ENCODE measurements at regions not wholly inside any gene's neighbourhood (a gene's known extent, or its start where the extent isn't known, plus 50 kb on each side); places are given as distances from the start of the nearest gene placed in this dataset.

DNA sequence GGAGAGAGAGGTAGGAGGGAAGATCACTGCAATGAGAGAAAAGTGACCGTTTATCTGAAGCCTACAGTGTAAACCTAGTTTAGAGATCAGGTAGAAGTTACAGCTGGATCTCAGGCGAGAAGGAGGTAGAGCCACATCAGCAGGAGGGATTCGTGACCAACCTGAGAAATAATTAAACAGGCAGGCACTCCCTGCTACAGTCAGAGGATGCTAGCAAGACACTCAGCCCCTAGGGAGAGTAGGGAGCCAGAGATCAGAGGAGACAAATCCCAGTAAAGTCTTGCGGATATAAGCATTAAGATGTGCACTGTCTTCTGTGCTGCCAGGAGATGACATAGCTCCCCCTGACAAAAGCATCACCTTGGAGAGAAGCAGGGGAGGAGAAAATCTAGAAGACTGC, 629.1 kb upstream of the SLC39A10 start:
- H3K27me3 ChIP-seq (replicated peaks; ENCODE audit: insufficient read depth, low read depth, low read length, poor library complexity) = no peaks in the 10 kb centered on the region
- DNase-seq (ENCODE audit: low spot score) = no peak
- H3K36me3 ChIP-seq (ENCODE audit: insufficient read depth, low read length, poor library complexity, severe bottlenecking) = no peaks in the 10 kb centered on the region
- no TSS peak for BruUV-seq (replicated peaks)
- H3K27ac ChIP-seq (ENCODE audit: low read depth, low read length, poor library complexity, severe bottlenecking) = no peak overlapping the region
- no peaks in the 10 kb centered on the region for H3K9me3 ChIP-seq (ENCODE audit: low read depth, low read length, poor library complexity, severe bottlenecking)
- TF ChIP-seq CTCF (conservative IDR thresholded peaks at IDR 0.05; ENCODE audit: low read depth, low read length) (no peak), EZH2 (IDR thresholded peaks at IDR 0.05; ENCODE audit: borderline replicate concordance, low read depth, low read length, poor library complexity, severe bottlenecking) (no peak)
- H3K4me3 ChIP-seq (ENCODE audit: low read depth, low read length, poor library complexity, severe bottlenecking) = no peak overlapping the region
- POLR2A ChIA-PET (ENCODE audit: low non-redundant PET) = no interaction called here
- CTCF ChIA-PET = no interaction called here
- intact Hi-C loops (cut with micrococcal nuclease; ENCODE audit: unreplicated experiment) = no loop called here
- no peaks in the 10 kb centered on the region for H3K4me1 ChIP-seq (ENCODE audit: insufficient read depth, low read length, poor library complexity, severe bottlenecking)

DNA sequence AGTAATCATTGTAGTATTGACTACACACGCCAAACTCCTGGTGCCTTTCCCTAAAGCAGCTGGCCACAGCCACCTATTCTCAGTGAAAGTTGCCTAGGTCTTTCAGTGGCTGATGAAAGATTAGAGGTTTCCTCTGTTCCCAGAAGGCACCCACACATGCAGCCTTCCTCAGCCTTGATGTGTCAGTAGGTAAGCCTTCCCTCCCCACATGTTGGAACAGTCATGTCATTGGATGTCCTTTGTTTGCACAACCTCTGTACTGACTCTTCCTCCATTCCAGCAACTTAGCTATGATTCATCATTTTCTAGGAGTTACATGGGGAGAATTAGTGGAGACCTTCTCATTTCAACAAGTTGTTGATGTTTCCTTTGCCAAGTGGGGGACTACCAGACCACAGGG, 630.8 kb upstream of the SLC39A10 start:
- CTCF ChIA-PET = interaction anchor here (0.6 kb wide), 1 partner anchor 704 kb away, joined by 3 read pairs; no protein-coding TSS in a partner anchor
- DNase-seq (ENCODE audit: low spot score) = no peak

DNA sequence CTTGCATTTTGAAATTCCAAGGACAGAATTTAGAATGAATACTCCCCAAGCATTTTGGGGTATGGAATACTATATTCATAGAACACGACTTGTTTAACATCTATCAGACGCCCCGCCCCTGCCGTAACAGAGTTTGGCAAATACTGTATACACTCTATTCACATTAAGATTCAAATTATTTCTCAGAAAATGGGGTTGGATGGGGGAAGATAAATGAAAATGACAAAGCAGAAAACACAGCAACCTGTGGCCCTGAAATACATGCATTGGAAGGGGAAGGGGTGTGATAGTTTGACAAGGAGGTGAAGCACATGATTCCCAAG, 634.6 kb upstream of the SLC39A10 start:
- DNase-seq (ENCODE audit: low spot score) = no peak
- Histone ChIP-seq H3K27me3 (replicated peaks; ENCODE audit: insufficient read depth, low read depth, low read length, poor library complexity) (no peaks in the 10 kb centered on the region), H3K4me3 (ENCODE audit: low read depth, low read length, poor library complexity, severe bottlenecking) (no peak overlapping the region), H3K4me1 (ENCODE audit: insufficient read depth, low read length, poor library complexity, severe bottlenecking) (no peaks in the 10 kb centered on the region), H3K9me3 (ENCODE audit: low read depth, low read length, poor library complexity, severe bottlenecking) (no peaks in the 10 kb centered on the region), H3K27ac (ENCODE audit: low read depth, low read length, poor library complexity, severe bottlenecking) (no peak overlapping the region), H3K36me3 (ENCODE audit: insufficient read depth, low read length, poor library complexity, severe bottlenecking) (no peaks in the 10 kb centered on the region)
- POLR2A ChIA-PET (ENCODE audit: low non-redundant PET) = no interaction called here
- no TSS peak for BruUV-seq (replicated peaks)
- CTCF ChIA-PET = no interaction called here
- intact Hi-C loops (cut with micrococcal nuclease; ENCODE audit: unreplicated experiment) = no loop called here
- no peak for TF ChIP-seq CTCF (conservative IDR thresholded peaks at IDR 0.05; ENCODE audit: low read depth, low read length)
- TF ChIP-seq EZH2 (IDR thresholded peaks at IDR 0.05; ENCODE audit: borderline replicate concordance, low read depth, low read length, poor library complexity, severe bottlenecking) = no peak

More for the DNA sequence above, 630.8 kb upstream of the SLC39A10 start:
- POLR2A ChIA-PET (ENCODE audit: low non-redundant PET) = no interaction called here
- H3K36me3 ChIP-seq (ENCODE audit: insufficient read depth, low read length, poor library complexity, severe bottlenecking) = no peaks in the 10 kb centered on the region
- H3K4me3 ChIP-seq (ENCODE audit: low read depth, low read length, poor library complexity, severe bottlenecking) = no peak overlapping the region
- intact Hi-C loops (cut with micrococcal nuclease; ENCODE audit: unreplicated experiment) = no loop called here
- H3K9me3 ChIP-seq (ENCODE audit: low read depth, low read length, poor library complexity, severe bottlenecking) = no peaks in the 10 kb centered on the region
- no peak for TF ChIP-seq EZH2 (IDR thresholded peaks at IDR 0.05; ENCODE audit: borderline replicate concordance, low read depth, low read length, poor library complexity, severe bottlenecking)
- TF ChIP-seq CTCF (conservative IDR thresholded peaks at IDR 0.05; ENCODE audit: low read depth, low read length) = no peak
- no peaks in the 10 kb centered on the region for H3K4me1 ChIP-seq (ENCODE audit: insufficient read depth, low read length, poor library complexity, severe bottlenecking)
- H3K27ac ChIP-seq (ENCODE audit: low read depth, low read length, poor library complexity, severe bottlenecking) = no peak overlapping the region
- no TSS peak for BruUV-seq (replicated peaks)
- H3K27me3 ChIP-seq (replicated peaks; ENCODE audit: insufficient read depth, low read depth, low read length, poor library complexity) = no peaks in the 10 kb centered on the region
